Activated naive CD8-positive, alpha-beta T cell treated with anti-CD3 and anti-CD28 coated beads, Interleukin-2, amount 10 ng/mL, durations not matched to agents 7 days and 5 days (primary cell): ENCODE measurements at regions not wholly inside any gene's neighbourhood (a gene's known extent, or its start where the extent isn't known, plus 50 kb on each side); places are given as distances from the start of the nearest gene placed in this dataset.

Experiments
- ATAC-seq: fragments of 150-1000 bp; cut with Tn5 transposase; one replicate; pipeline ENCODE4 v1.10.0; 2021; ENCODE audit warnings: low read depth, moderate library complexity
- POLR2A ChIA-PET: fragments of 350-600 bp; sonication (Branson Sonifier 250); formaldehyde crosslinking; loops from one replicate; lab custom pipeline; 2021; ENCODE audit warnings: antibody characterized with exemption; lab: Charles Lee
- DNase-seq: peaks from one replicate; pipeline ENCODE4 v3.0.0; 2021
- H3K27ac Mint-ChIP-seq: one replicate; pipeline ENCODE4 v1.8.0; 2022; ENCODE audit warnings: mild to moderate bottlenecking, mixed read lengths
- H3K27me3 Mint-ChIP-seq: one replicate; pipeline ENCODE4 v1.8.0; 2022; ENCODE audit warnings: mild to moderate bottlenecking, moderate library complexity, mixed read lengths
- H3K36me3 Mint-ChIP-seq: one replicate; pipeline ENCODE4 v1.8.0; 2021; ENCODE audit warnings: mild to moderate bottlenecking, mixed read lengths
- H3K4me1 Mint-ChIP-seq: one replicate; pipeline ENCODE4 v1.8.0; 2021; ENCODE audit warnings: mixed read lengths
- H3K4me3 Mint-ChIP-seq: one replicate; pipeline ENCODE4 v1.8.0; 2022; ENCODE audit warnings: mild to moderate bottlenecking, moderate library complexity, mixed read lengths
- H3K9me3 Mint-ChIP-seq: one replicate; pipeline ENCODE4 v1.8.0; 2021; ENCODE audit warnings: mixed read lengths

DNA sequence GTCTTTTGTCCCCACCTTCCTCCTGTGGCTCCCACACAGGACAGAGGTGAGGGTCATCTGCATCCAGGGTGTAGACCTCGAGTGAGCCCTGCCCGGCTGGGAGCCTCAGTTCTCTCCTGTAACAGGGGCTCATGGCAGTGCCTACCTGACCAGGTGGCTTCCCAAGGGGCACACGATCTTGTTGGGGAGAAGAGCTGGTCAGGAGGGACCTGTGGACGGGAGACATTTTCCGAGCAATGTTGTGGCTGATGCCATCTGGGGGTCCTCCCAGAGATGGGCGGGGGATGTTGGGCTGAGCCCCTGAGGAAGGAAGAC, 51.9 kb downstream of the CEBPB start:
- Mint-ChIP-seq H3K27ac (no peak overlapping the region), H3K4me1 (peaks cover 9% of the 10 kb centered on the region), H3K9me3 (no peaks in the 10 kb centered on the region)

GRCh38 chr20:50242863-50243609, 52.4 kb downstream of the CEBPB start:
- POLR2A ChIA-PET: no interaction called here
- peaks cover 9% of the 10 kb centered on the region for H3K4me1 Mint-ChIP-seq
- ATAC-seq: no peak

More for the DNA sequence above, 51.9 kb downstream of the CEBPB start:
- peaks cover 13% of the 10 kb centered on the region for H3K27me3 Mint-ChIP-seq
- H3K4me3 Mint-ChIP-seq: no peak overlapping the region
- no peak for DNase-seq
- ATAC-seq: no peak
- POLR2A ChIA-PET: no interaction called here
- no peaks in the 10 kb centered on the region for H3K36me3 Mint-ChIP-seq

DNA sequence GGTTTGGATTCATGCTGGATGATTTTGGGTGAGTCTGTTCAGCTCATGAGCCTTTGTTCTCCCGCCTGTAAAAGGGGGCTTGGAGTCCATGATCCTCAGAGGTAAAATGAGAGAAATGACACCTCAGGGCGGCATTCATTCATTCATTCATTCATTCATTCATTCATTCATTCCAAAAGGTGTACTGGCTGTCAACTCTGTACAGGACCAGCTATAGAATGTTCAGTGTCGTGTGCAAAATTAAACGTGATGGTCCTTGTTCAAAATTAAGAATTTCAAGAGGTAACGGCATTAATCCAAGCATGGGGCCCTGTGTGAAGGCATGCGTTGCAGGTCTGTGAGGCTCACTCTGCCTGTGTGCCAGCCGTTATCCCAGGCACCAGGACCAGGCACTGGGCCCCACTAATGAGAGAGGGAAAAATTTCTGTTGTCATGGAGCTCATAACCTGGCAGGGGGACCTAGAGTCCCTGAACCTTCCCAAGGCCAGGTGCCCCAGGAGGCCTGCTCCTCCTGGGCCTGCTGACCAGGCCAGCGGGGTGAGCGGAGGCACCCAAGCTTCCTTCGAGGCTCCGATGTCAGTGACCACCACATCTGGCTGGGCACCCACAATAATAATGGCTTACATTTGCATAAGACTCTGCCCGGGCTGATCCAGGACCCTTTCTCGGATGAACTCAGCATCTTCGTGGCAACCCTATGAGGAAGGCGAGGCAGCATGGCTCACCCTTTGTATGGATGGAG, 53.2 kb downstream of the CEBPB start:
- DNase-seq (no peak), ATAC-seq (no peak)
- Mint-ChIP-seq H3K27me3 (peaks cover 13% of the 10 kb centered on the region), H3K36me3 (no peaks in the 10 kb centered on the region), H3K27ac (no peak overlapping the region), H3K4me1 (peaks cover 9% of the 10 kb centered on the region), H3K4me3 (no peak overlapping the region), H3K9me3 (no peaks in the 10 kb centered on the region)
- POLR2A ChIA-PET: no interaction called here

More at GRCh38 chr20:50242863-50243609, 52.4 kb downstream of the CEBPB start:
- Mint-ChIP-seq H3K27me3 (peaks cover 13% of the 10 kb centered on the region), H3K9me3 (no peaks in the 10 kb centered on the region), H3K36me3 (no peaks in the 10 kb centered on the region), H3K4me3 (no peak overlapping the region), H3K27ac (no peak overlapping the region)
- no peak for DNase-seq

GRCh38 chr20:50244352-50245149, 53.9 kb downstream of the CEBPB start:
- peaks cover 14% of the 10 kb centered on the region for H3K27me3 Mint-ChIP-seq
- POLR2A ChIA-PET: no interaction called here
- no peak overlapping the region for H3K4me3 Mint-ChIP-seq
- ATAC-seq (no peak), DNase-seq (no peak)
- no peaks in the 10 kb centered on the region for H3K36me3 Mint-ChIP-seq
- H3K9me3 Mint-ChIP-seq: no peaks in the 10 kb centered on the region
- H3K4me1 Mint-ChIP-seq: peaks cover 11% of the 10 kb centered on the region
- no peak overlapping the region for H3K27ac Mint-ChIP-seq

- POLR2A ChIA-PET: no interaction called here
- no peak overlapping the region for H3K27ac Mint-ChIP-seq
Measured at GRCh38 chr20:50245498-50246366, 55.1 kb downstream of the CEBPB start.

GRCh38 chr20:50246367-50247195, 56.0 kb downstream of the CEBPB start:
- Mint-ChIP-seq H3K27ac (no peak overlapping the region), H3K4me3 (no peak overlapping the region)
- POLR2A ChIA-PET: no interaction called here

More at GRCh38 chr20:50245498-50246366, 55.1 kb downstream of the CEBPB start:
- DNase-seq: no peak
- H3K4me3 Mint-ChIP-seq: no peak overlapping the region
- H3K9me3 Mint-ChIP-seq: no peaks in the 10 kb centered on the region
- no peaks in the 10 kb centered on the region for H3K36me3 Mint-ChIP-seq
- peak; percentile 30 for ATAC-seq
- H3K27me3 Mint-ChIP-seq: peaks cover 8% of the 10 kb centered on the region
- peaks cover 11% of the 10 kb centered on the region for H3K4me1 Mint-ChIP-seq

DNA sequence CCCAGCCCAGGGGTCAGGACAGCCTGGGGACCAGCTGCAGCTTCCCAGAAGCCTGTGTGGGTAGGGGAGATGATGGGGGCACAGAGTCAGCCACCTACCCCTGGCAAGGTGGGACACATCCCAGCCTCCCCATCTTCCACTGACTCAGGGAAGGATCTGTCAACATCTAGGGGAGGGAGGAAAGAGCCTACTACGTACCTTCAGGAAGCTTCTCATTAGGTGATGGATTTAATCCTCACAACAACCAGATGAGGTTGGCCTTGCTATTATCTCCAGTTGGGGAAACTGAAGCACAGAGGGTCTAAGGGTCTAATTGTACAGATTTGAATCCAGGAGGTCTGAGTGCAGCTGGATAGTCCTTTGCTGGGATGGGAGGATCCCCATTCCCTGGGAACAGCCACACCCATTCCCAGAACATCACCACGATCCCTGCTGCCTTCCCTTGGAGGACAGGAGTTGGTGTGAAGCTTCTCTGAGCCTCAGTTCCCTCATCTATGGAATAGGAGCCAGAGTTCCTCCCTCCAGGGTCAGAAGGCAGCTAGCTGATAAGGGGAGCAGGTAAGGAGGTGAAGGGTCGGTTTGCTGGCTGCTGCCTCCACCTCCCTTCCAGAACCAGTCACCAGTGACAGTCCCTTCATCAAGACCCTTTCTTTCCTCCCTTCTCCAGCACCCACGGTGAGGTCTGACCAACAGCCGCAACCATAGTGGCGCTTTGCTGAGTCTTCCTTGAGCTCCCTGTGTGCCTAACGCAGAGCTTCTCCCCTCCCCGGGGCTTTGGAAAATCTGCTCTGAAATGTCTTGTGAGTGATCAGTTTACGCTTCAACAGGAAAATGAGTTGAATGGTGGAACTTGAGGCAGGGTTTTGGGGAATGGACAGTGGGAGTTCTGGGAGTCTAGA, 56.8 kb downstream of the CEBPB start:
- H3K27ac Mint-ChIP-seq: no peak overlapping the region
- no peak overlapping the region for H3K4me3 Mint-ChIP-seq
- H3K9me3 Mint-ChIP-seq: no peaks in the 10 kb centered on the region
- DNase-seq (no peak), ATAC-seq (no peak)
- H3K27me3 Mint-ChIP-seq: peaks cover 8% of the 10 kb centered on the region
- no peaks in the 10 kb centered on the region for H3K36me3 Mint-ChIP-seq
- H3K4me1 Mint-ChIP-seq: peaks cover 11% of the 10 kb centered on the region
- POLR2A ChIA-PET: no interaction called here

More at GRCh38 chr20:50246367-50247195, 56.0 kb downstream of the CEBPB start:
- Mint-ChIP-seq H3K27me3 (peaks cover 7% of the 10 kb centered on the region), H3K9me3 (no peaks in the 10 kb centered on the region), H3K4me1 (peaks cover 11% of the 10 kb centered on the region), H3K36me3 (no peaks in the 10 kb centered on the region)
- no peak for ATAC-seq
- DNase-seq: no peak

- no peaks in the 10 kb centered on the region for H3K36me3 Mint-ChIP-seq
- POLR2A ChIA-PET: no interaction called here
Measured at GRCh38 chr20:50248104-50248641, 57.5 kb downstream of the CEBPB start.

DNA sequence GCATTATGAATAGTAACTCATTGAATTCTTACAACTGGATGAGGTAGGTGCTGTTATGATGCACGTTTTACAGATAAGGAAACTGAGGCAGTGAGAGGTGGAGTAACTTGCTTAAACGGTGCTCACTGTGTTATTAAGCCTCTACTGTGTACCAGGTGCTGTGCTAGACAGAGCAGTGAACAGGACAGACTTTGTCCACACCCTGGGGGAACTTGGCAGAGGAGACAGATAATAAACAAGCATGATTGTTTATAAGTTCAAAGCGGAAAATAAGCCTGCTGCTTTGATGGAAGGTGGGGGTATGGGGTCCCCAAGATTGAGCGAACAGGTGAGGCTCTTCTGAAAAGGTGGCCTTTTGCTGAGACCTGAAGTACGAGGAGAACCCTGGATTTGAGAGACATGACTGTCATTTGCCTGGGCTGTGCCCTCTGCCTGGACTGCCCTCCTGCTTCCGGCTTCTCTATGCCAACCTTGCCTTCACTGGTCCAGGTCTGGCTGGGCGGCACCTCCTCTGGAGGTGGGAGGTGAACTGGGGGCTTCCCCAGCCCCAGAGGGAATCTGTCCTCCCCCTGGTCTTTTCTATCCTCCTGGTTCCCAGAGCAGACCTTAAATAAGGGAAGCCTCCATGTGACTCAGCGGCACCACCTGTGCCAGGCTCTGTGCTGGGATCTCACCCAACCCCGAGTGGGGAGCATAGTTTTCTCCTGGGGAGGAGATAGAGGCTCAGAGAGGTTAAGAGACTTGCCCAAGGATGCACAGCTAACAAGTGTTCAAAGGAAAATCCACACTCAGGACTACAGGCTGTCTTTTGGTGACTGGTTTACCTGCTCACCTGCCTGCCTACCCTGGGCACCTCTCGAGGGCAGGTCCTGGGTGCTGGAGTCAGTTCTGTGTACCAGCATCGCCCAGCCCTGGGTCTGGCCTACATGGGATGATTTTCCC, 59.1 kb downstream of the CEBPB start:
- no peak for DNase-seq
- POLR2A ChIA-PET: no interaction called here
- H3K27me3 Mint-ChIP-seq: peaks cover 17% of the 10 kb centered on the region
- no peak for ATAC-seq
- H3K27ac Mint-ChIP-seq: no peak overlapping the region
- no peaks in the 10 kb centered on the region for H3K9me3 Mint-ChIP-seq
- no peak overlapping the region for H3K4me3 Mint-ChIP-seq
- H3K4me1 Mint-ChIP-seq: peaks cover 11% of the 10 kb centered on the region
- H3K36me3 Mint-ChIP-seq: no peaks in the 10 kb centered on the region

More at GRCh38 chr20:50248104-50248641, 57.5 kb downstream of the CEBPB start:
- H3K4me1 Mint-ChIP-seq: peaks cover 11% of the 10 kb centered on the region
- no peaks in the 10 kb centered on the region for H3K9me3 Mint-ChIP-seq
- DNase-seq (no peak), ATAC-seq (no peak)
- peaks cover 10% of the 10 kb centered on the region for H3K27me3 Mint-ChIP-seq
- no peak overlapping the region for H3K27ac Mint-ChIP-seq
- H3K4me3 Mint-ChIP-seq: no peak overlapping the region

GRCh38 chr20:50250679-50251382, 60.2 kb downstream of the CEBPB start:
- H3K27ac Mint-ChIP-seq: no peak overlapping the region

More at GRCh38 chr20:50250679-50251382, 60.2 kb downstream of the CEBPB start:
- Mint-ChIP-seq H3K27me3 (peaks cover 24% of the 10 kb centered on the region), H3K9me3 (no peaks in the 10 kb centered on the region), H3K4me3 (no peak overlapping the region), H3K36me3 (no peaks in the 10 kb centered on the region), H3K4me1 (peaks cover 2% of the 10 kb centered on the region)
- POLR2A ChIA-PET: no interaction called here
- ATAC-seq (no peak), DNase-seq (no peak)
